ENCODE measurements at regions not wholly inside any gene's neighbourhood (a gene's known extent, or its start where the extent isn't known, plus 50 kb on each side); places are given as distances from the start of the nearest gene placed in this dataset.

DNA sequence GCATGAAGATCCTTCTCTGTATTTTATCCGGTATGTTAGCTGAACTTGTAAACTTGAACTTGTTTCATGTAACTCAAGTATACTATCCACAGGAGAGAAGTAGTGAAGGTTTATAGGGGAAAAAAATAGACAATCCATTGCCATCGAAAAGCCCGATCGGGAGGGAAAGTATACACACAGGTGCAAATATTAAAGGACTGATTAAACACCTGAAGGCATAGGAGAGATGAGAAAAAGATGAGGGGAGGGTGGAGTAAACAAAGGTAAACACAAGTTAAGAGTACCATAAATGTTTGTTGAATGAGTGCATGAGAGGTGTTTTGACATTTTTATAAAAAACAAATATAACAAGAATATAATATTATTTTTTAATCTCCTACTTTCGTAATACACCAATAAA is 64.3 kb upstream of the CITED2 start:
- no peak for DNase-seq (ENCODE audit: low read depth)

DNA sequence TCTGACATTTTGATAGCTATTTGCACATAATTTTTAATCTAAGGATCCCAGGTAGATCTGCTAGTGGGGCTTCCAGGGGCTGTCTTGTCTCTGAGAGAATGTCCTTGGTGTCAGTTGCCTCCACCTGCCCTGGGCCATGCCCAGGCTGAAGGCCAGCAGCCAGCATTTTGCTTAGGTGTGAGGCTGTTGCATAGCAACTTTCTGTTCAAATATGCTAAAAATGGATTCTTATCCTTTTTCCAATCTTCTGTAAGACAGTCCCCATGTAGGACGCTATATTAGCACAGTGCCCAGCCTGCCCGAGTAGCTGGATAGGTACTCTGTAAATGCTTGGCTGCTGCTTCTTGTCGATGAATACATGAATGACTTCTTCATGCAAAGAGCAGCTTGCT is 62.5 kb upstream of the CITED2 start:
- no peak for DNase-seq (ENCODE audit: low read depth)

DNA sequence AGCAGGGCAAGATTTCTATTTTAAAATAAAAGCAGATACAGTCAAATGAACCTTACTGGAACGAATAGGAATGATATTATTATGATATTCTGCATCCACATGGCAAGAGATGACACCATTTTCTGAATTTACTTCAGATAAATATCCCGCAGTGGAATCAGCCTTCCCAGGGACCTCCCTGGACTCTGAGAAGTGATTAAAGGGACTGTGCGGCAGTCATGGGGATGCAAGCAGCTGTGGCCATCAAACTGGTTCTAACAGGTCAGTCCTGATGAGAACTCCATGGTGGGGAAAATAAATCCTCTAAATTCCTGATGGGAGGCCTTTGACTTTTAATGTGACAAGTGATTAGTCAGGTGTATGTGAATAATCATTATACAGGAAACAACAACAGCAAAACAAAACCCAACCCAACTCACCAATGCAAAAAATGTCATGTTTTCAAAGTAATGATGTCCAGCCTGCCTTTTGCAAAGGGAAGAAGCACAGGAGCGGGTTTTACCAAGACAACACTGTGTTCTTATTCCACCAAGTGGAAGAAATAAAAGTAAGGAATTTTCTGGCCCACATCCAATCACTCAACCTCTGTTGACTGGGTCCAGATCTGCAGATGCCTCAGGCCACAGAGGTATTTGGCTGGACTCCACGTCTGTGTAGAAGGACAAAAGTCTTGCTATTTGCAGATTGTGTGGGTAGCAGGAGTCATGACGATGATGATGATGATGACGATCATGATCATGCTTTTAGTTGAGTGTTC is 61.9 kb upstream of the CITED2 start:
- no peak for DNase-seq (ENCODE audit: low read depth)

GRCh38 chr6:139433631-139434419 is 59.4 kb upstream of the CITED2 start:
- DNase-seq (ENCODE audit: low read depth): peak; percentile 6

DNA sequence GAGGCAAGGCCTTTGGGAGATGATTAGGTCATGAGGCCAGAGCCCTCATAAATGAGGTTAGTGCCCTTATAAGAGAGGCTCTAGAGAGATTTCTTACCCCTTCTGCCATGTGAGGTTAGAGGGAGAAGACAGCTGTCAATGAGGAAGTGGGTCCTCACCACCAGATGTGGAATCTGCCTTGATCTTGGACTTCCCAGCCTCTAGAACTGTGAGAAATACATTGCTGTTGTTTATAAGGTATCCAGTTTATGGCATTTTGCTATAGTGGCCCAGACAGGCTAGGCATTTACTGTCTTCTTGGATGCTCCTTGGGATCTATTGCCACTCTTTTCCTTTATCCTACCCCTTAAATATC is 57.1 kb upstream of the CITED2 start:
- no peak for DNase-seq (ENCODE audit: low read depth)

DNA sequence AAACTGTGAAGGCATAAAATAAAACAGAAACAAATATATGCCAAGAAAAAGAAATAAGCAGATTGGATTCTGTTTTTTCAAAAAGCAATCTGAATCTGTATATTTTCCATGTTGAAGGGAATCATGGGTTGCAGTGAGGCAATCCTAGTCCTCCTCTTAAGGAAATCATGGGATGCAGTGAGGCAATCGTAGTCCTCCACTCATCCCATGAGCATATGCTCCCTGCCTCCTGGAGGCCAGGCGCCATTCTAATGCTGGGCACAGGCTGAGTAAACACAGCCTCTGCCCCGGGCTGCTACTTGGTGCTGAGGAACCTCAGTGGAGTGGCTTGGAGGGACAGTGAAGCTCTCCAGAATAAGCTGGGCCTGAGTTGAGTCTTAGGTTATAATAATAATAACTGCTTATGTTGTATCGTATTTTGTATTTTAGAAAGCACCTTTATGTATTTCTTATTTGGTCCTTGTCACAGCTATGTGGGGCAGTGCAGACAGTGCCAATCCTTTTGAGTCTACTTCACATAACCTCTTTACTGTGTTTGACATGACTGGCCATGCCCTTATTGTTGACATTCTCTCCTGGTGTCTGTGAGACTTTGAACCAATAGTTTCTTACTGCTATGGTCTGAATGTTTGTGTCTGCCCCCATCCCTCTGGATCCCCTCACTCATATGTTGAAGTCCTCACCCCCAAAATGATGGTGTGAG is 56.6 kb upstream of the CITED2 start:
- peak; percentile 23 for DNase-seq (ENCODE audit: low read depth)

DNA sequence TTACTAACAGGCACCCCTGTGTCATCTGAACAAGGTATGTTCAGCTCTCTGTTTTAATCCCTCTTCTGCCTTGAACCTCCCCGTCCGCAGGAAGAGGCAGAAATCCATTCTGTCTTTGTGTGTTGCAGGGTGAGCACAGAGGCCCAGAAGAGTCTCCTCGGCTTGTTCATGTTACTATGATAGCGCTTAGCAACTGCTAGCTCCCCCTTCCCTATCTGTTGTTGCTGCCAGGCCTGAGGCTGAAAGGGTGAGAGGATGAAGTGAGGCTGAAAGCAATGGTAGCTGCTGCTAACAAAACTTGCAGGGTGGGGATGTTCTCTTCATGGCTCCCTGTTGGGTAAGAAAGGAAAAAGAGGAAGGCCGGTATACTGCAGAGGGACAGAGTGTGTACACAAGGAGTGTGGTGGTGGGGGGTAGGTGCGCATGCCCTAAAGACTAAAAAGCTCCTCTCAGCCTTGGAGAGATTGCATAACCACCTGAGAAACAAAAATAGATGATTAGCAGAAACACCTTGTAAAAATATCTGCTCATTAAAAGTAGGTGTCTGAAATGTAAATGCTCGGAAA is 55.2 kb upstream of the CITED2 start:
- DNase-seq (ENCODE audit: low read depth): no peak

DNA sequence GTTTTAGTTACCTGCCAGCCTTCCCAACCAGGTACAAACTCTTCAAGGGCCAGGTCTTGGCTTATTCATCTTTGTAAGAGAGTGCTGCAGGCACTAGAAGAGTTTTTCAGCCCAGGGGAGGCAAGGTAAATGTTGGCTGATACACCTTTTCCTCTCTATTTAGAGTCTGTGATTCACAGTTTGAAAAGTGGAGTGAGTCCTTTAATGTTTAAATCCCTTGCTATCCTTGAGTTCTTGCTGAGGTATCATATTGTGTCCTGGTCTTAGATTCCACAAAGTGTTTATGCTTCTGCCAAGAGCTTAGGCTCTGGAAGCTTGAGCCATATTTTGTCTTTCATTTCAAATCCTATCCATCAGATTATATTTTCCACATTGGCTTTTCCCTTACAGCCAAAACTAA is 52.8 kb upstream of the CITED2 start:
- no peak for DNase-seq (ENCODE audit: low read depth)

GRCh38 chr6:139426795-139427194 is 52.3 kb upstream of the CITED2 start:
- no peak for DNase-seq (ENCODE audit: low read depth)

- no peak for DNase-seq (ENCODE audit: low read depth)
These were observed 51.3 kb upstream of the CITED2 start for GRCh38 chr6:139425780-139426179.

DNA sequence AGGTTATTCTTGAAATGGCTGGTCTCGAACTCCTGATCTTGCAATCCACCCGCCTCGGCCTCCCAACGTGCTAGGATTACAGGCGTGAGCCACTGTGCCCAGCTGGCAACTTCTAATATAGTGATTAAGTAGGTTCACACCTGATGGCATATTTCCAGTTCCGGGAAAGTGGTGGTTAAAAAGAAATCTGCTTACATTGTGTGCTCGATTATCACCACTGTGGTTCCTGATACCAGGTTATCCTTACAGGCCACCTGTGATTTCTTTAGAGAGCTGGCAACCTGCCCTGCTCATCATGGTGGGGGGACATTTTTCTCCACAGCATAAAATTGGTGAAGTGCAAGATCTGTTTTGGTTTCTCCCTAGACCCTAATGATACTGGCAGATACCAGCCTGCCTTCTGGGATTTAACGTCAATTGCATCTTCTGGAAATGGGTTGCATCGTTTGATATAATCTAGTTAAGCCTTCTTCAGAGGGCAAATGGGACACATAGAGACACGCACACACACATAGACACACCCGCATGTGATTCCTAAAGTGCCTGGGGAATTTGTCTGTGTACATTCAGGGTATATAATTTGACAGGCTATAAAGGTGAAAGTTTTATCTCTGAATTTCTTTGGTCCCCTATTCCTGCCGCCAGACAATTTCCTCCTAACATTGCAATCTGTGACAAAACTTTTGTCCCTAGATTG is 49.7 kb upstream of the CITED2 start:
- no peak for DNase-seq (ENCODE audit: low read depth)

All from fibroblast of gingiva (primary cell).